GM20000 (cell line): ENCODE measurements at regions not wholly inside any gene's neighbourhood (a gene's known extent, or its start where the extent isn't known, plus 50 kb on each side); places are given as distances from the start of the nearest gene placed in this dataset.

Experiments used
- DNase-seq: peaks from one replicate; pipeline ENCODE4 v3.0.0; 2012; ENCODE audit warnings: low spot score
- TF ChIP-seq, protein P1 (sequence below): IDR thresholded peaks from 2 replicates; pipeline ENCODE4 v1.5.1; 2012; ENCODE audit warnings: mild to moderate bottlenecking, control low read depth; ENCODE audit errors: extremely low read depth, missing control alignments

DNA sequence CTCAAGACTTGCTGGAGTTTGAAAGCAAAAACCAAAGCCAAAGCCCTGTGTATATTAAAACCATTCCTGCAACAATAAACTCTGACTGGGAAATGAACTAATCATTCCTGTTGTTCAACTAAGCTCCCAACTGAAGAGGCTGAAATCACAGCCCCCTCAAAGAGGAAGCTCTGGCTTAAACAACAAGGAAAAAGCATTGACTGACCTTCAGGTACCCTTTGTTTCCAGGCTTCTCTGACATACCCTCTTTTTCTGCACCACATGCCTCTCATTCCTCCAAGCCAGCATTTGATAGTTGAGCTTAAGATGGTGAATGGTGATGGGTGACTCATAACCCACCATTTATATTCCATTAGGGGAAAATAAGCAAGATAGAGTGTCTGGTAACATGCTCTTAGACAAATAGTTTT is 470.9 kb upstream of the SOX9 start:
- TF ChIP-seq, protein P1, sequence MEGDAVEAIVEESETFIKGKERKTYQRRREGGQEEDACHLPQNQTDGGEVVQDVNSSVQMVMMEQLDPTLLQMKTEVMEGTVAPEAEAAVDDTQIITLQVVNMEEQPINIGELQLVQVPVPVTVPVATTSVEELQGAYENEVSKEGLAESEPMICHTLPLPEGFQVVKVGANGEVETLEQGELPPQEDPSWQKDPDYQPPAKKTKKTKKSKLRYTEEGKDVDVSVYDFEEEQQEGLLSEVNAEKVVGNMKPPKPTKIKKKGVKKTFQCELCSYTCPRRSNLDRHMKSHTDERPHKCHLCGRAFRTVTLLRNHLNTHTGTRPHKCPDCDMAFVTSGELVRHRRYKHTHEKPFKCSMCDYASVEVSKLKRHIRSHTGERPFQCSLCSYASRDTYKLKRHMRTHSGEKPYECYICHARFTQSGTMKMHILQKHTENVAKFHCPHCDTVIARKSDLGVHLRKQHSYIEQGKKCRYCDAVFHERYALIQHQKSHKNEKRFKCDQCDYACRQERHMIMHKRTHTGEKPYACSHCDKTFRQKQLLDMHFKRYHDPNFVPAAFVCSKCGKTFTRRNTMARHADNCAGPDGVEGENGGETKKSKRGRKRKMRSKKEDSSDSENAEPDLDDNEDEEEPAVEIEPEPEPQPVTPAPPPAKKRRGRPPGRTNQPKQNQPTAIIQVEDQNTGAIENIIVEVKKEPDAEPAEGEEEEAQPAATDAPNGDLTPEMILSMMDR = no peak
- DNase-seq = no peak

DNA sequence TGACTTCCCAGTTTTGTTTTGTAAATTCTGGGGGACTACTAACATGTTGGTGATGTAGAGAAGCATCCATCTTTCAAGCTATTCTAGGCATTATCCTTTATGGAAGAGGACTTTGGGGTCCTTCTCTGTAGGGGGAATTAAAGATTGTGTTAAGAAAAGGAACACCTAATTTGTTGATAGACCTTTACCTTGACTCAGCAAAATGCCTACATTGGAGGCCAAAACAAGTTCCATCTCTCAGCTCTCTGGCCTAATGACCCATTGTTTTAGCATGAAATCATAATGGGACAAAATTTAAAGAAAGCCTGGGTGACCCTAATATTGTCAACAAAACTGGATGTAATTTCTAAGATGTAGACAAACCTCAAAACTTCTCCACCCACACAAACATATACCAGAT is 465.3 kb upstream of the SOX9 start:
- TF ChIP-seq, protein P1 = no peak
- no peak for DNase-seq

DNA sequence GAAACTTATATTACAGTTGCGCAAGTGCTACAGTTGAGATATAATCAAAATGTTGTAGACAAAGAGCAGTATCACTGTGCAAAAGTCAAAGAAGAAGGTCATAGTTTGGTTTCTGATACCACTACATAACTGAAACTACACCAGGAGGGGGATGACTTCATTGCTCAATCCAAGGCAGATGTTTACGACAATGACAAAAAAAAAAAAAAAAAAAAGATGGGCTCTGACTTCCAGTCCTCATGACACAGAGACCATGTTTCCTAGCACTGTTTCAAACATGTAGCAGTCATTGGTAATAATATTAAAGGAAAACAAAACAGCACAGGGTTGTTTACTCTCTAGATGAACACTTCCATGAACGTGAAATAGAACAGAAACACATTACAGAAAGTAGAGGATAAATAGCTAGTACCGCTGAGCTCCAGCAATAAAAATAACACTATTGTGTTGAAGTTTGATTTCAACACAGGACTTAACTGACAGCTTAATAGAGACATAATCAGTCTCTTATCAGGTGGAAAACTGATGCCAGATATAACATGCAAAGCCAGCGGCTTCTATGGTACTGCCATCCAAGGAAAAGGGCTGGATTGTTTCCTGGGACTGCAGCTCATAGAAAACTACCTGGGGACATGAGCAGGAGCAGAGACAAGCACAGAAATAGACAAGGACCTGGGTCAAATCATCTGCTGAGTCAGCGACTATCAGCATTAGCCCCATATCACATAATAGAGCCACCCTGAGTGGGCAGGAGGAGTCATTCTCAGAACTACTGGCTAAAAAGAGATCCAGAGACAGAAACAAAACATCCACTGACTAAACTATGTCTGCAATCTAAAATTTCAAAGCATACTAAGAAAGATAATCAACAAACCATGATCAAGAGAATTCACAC is 463.6 kb upstream of the SOX9 start:
- TF ChIP-seq, protein P1 = no peak
- DNase-seq = no peak

DNA sequence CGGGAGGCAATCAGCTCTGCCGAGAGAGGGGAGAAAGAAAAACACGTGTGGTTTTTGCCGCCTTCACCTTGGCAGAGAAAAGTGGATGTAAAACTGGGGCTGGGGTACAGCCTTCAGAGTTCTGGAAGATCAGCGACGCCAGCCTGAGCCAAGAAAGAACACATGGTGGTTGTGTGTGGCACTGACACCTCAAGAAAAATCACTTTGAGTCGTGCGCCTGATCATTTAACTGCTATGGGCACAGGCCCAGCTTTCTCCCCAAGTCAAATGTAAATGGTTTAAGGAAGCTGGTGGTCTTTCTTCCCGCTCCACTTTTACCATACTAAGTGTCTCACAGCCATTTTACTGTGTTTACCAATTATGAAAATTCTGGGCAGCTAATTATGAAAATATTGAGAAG is 461.8 kb upstream of the SOX9 start:
- TF ChIP-seq, protein P1 = no peak
- DNase-seq = no peak

DNA sequence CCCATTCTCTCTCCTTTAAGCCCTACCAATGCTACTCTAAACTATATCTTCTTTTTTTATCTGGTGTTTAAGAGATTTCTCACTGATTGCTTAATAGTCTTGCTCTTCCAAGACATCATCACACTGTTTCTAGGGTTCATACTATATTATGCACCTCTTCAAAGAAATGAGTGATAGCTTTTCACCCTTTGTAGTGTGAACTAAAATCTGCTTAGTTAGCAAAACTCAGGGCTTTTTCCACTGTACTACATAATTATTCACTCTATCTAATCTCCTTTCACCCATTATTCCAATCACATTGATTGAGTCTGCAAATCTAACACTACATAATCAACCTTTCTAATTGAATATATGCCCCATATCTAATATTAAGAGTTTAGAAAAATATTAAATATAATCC is 456.0 kb upstream of the SOX9 start:
- DNase-seq = no peak
- TF ChIP-seq, protein P1 = no peak

DNA sequence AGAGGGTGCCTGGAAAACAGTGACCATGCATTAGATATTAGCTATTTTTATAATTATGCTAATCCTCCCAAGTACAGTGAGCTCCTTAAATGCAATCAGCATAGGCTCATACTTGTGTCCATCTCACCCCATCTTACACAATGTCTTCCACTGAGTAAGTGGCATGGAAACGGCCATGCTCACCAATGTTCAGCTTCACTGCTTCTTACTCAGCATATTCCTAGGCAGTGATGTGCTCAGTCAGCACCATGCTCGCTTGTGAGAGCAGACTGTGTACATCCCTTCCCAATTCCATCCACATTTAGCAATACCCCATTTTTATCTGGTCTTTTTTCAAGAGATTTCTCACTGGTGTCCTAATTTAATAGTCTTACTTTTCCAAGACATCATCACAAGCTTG is 454.8 kb upstream of the SOX9 start:
- no peak for DNase-seq
- TF ChIP-seq, protein P1 = no peak

DNA sequence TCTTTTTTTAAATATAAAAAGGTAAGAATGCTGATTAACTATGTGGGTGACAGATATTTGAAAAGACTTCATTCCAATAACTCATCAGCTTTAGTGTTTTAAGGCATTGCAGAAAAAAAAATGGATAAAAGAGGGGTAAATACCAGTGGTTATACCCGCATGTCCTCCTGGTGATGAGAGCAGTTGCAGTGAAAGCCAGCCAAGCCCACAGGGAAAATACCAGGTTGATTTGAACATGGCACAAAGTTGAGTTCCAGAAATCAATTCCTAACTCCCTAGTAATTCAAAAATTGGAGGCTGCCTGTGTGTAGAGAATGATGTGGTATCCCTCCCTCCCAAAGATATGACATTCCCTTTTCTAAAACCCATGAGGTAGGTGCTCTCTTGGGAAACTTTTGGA is 453.2 kb upstream of the SOX9 start:
- no peak for DNase-seq
- TF ChIP-seq, protein P1 = no peak
